Endothelial cell (in vitro differentiated cells): ENCODE measurements at regions not wholly inside any gene's neighbourhood (a gene's known extent, or its start where the extent isn't known, plus 50 kb on each side); places are given as distances from the start of the nearest gene placed in this dataset.

ENCODE experiments used
- DNase-seq: peaks from one replicate; pipeline ENCODE4 v3.0.0; 2021; ENCODE audit warnings: low spot score
- H3K27ac Mint-ChIP-seq: one replicate; pipeline ENCODE4 v1.8.0; 2021; ENCODE audit warnings: mixed read lengths, inconsistent platforms; ENCODE audit not compliant: unreplicated experiment
- H3K27me3 Mint-ChIP-seq: one replicate; pipeline ENCODE4 v1.8.0; 2021; ENCODE audit warnings: mild to moderate bottlenecking, moderate library complexity, mixed read lengths, inconsistent platforms; ENCODE audit not compliant: unreplicated experiment
- H3K36me3 Mint-ChIP-seq: one replicate; pipeline ENCODE4 v1.8.0; 2021; ENCODE audit warnings: mild to moderate bottlenecking, low read depth, mixed read lengths, inconsistent platforms; ENCODE audit not compliant: unreplicated experiment
- H3K4me1 Mint-ChIP-seq: one replicate; pipeline ENCODE4 v1.8.0; 2021; ENCODE audit warnings: mild to moderate bottlenecking, mixed read lengths, inconsistent platforms; ENCODE audit not compliant: unreplicated experiment
- H3K4me3 Mint-ChIP-seq: one replicate; pipeline ENCODE4 v1.8.0; 2021; ENCODE audit warnings: mild to moderate bottlenecking, mixed read lengths, inconsistent platforms; ENCODE audit not compliant: unreplicated experiment
- H3K9me3 Mint-ChIP-seq: one replicate; pipeline ENCODE4 v1.8.0; 2021; ENCODE audit warnings: mixed read lengths, inconsistent platforms; ENCODE audit not compliant: unreplicated experiment
- CTCF ChIP-seq: fragments of 200-600 bp; sonication (generic); IDR thresholded peaks from one replicate; pipeline ENCODE4 v1.5.0; 2021; ENCODE audit warnings: antibody characterized with exemption; ENCODE audit not compliant: unreplicated experiment

GRCh38 chr5:93240228-93240834 is 340.7 kb downstream of the NR2F1-AS1 start:
- Mint-ChIP-seq H3K36me3 (no peaks in the 10 kb centered on the region), H3K4me3 (no peak overlapping the region), H3K4me1 (peaks cover 17% of the 10 kb centered on the region), H3K27ac (no peak overlapping the region), H3K27me3 (no peaks in the 10 kb centered on the region), H3K9me3 (no peaks in the 10 kb centered on the region)
- no peak for TF ChIP-seq CTCF
- DNase-seq: no peak

- Mint-ChIP-seq H3K27ac (no peak overlapping the region), H3K36me3 (no peaks in the 10 kb centered on the region)
These were observed 344.1 kb downstream of the NR2F1-AS1 start for GRCh38 chr5:93236807-93237421.

GRCh38 chr5:93235761-93236160 is 345.3 kb downstream of the NR2F1-AS1 start:
- H3K4me1 Mint-ChIP-seq: no peaks in the 10 kb centered on the region
- H3K36me3 Mint-ChIP-seq: no peaks in the 10 kb centered on the region
- H3K27me3 Mint-ChIP-seq: peaks cover 2% of the 10 kb centered on the region
- no peaks in the 10 kb centered on the region for H3K9me3 Mint-ChIP-seq
- no peak overlapping the region for H3K27ac Mint-ChIP-seq
- H3K4me3 Mint-ChIP-seq: no peak overlapping the region
- no peak for TF ChIP-seq CTCF
- no peak for DNase-seq

More at GRCh38 chr5:93236807-93237421, 344.1 kb downstream of the NR2F1-AS1 start:
- no peaks in the 10 kb centered on the region for H3K9me3 Mint-ChIP-seq
- H3K27me3 Mint-ChIP-seq: no peaks in the 10 kb centered on the region
- peaks cover 3% of the 10 kb centered on the region for H3K4me1 Mint-ChIP-seq
- TF ChIP-seq CTCF: no peak
- no peak overlapping the region for H3K4me3 Mint-ChIP-seq
- no peak for DNase-seq

GRCh38 chr5:93226202-93226735 is 354.8 kb downstream of the NR2F1-AS1 start:
- Mint-ChIP-seq H3K4me3 (no peak overlapping the region), H3K27me3 (peaks cover 5% of the 10 kb centered on the region), H3K4me1 (no peaks in the 10 kb centered on the region), H3K27ac (no peak overlapping the region), H3K9me3 (no peaks in the 10 kb centered on the region), H3K36me3 (no peaks in the 10 kb centered on the region)
- TF ChIP-seq CTCF: no peak
- DNase-seq: no peak

- DNase-seq: no peak
- Mint-ChIP-seq H3K36me3 (no peaks in the 10 kb centered on the region), H3K9me3 (no peaks in the 10 kb centered on the region), H3K27ac (no peak overlapping the region), H3K27me3 (peaks cover 3% of the 10 kb centered on the region), H3K4me3 (no peak overlapping the region), H3K4me1 (no peaks in the 10 kb centered on the region)
- TF ChIP-seq CTCF: no peak
These were observed 355.3 kb downstream of the NR2F1-AS1 start for GRCh38 chr5:93225748-93226147.
